Aorta (tissue), 5 donors: ENCODE measurements at regions not wholly inside any gene's neighbourhood (a gene's known extent, or its start where the extent isn't known, plus 50 kb on each side); places are given as distances from the start of the nearest gene placed in this dataset.

Source experiments
- ATAC-seq: fragments of 200-7000 bp; cut with Tn5 transposase; one replicate; pipeline ENCODE4 v1.9.1; 2022; ENCODE audit warnings: moderate library complexity; ENCODE audit not compliant: low FRiP score
- DNase-seq, 2 donors: peaks; one replicate each; pipeline ENCODE4 v3.0.0-alpha.2; 2020
- H3K27ac ChIP-seq, 2 donors: one replicate each; pipeline ENCODE4 v1.5.1; 2013; ENCODE audit warnings: low read length in 2 of 2, mild to moderate bottlenecking in 2 of 2, moderate library complexity in 2 of 2, control low read depth in 1 of 2, inconsistent platforms in 1 of 2, low read depth in 1 of 2
- H3K27me3 ChIP-seq, 2 donors: one replicate each; pipeline ENCODE4 v1.6.1; 2013; ENCODE audit warnings: control low read depth in 1 of 2, low read length in 1 of 2, mild to moderate bottlenecking in 1 of 2, moderate library complexity in 1 of 2; ENCODE audit not compliant: insufficient read depth in 2 of 2, control insufficient read depth in 1 of 2
- H3K36me3 ChIP-seq, 2 donors: one replicate each; pipeline ENCODE4 v1.6.1; 2013; ENCODE audit warnings: control low read depth in 1 of 2, low read length in 1 of 2, mild to moderate bottlenecking in 1 of 2; ENCODE audit not compliant: insufficient read depth in 2 of 2, control insufficient read depth in 1 of 2
- H3K4me1 ChIP-seq, 2 donors: one replicate each; pipeline ENCODE4 v1.6.1; 2013; ENCODE audit warnings: low read length in 2 of 2, control low read depth in 1 of 2, mild to moderate bottlenecking in 1 of 2, moderate library complexity in 1 of 2; ENCODE audit not compliant: insufficient read depth in 2 of 2, control insufficient read depth in 1 of 2
- H3K4me3 ChIP-seq, 2 donors: one replicate each; pipeline ENCODE4 v1.5.1; 2013; ENCODE audit warnings: low read length in 2 of 2, control low read depth in 1 of 2, mild to moderate bottlenecking in 1 of 2
- H3K9me3 ChIP-seq: one replicate; pipeline ENCODE4 v1.6.1; 2013; ENCODE audit warnings: mild to moderate bottlenecking, low read length; ENCODE audit not compliant: control insufficient read depth
- WGBS, 2 donors: extraction: QIAGEN DNeasy Blood & Tissue Kit; methylation state at CpG; one replicate each; pipeline ENCODE4 v1.1.7; 2013; 5-methylcytosine and 5-hydroxymethylcytosine counted together
- intact Hi-C, 2 donors: fragments of 100-400 bp; cut with DNase I; formaldehyde crosslinking; loops; one replicate each; pipeline versions ENCODE4 v1.14.2 to v1.15.0; 2022
- donor health status: healthy with polysubstance abuse.
- donor health status: Bipolar disorder and iron deficiency.
- donor health status: DM: no; HTN: no; CAD: no.
- donor health status: DM: no; HTN: no; CAD: no.
- donor health status: DM: yes; HTN: yes; CAD: no.

DNA sequence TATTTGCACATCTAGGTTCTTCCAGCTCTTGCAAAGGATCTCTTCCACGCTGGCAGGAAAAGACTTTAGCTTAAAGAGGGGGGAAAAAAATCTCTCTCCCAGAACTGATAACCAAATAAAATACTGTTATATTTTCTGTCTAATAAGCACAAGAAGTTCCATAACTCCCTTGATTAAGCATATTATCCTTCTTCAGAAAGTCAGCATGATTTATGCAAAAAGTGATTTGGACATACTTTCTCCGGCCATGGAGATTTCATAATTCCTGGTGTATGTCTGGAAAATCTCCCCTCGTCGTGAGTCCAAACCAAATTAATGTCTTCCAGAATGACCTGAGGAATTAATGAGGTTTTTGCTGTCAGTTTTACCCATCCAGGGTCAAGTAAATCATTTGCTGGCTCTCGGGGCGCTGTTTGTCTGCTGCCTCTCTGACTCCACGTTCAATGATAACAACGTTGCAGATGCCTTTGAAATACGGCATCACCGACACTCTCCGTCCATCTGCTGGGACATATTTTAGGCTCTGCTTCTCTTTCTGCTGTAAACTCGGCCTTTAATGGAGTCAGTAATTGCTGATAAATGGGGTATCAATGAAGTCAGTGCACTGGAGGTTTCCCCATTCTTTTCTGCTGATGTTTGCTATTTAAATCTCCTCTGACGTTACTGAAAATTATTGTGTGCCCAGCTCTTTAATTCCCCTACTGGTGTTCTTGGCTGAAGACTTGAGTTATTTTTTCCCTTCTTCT is 112.9 kb downstream of the HLX start:
- intact Hi-C loops = no loop called here
- no peaks in the 10 kb centered on the region for H3K9me3 ChIP-seq
- DNase-seq (no peak), ATAC-seq (peak; percentile 74)
- H3K4me3 ChIP-seq = peak overlapping the region; percentile 36 to 78
- no peaks in the 10 kb centered on the region for H3K27me3 ChIP-seq
- no peaks in the 10 kb centered on the region for H3K36me3 ChIP-seq
- H3K27ac ChIP-seq = no peak overlapping the region
- no peaks in the 10 kb centered on the region for H3K4me1 ChIP-seq
- WGBS, 2 donors = 7% methylated on average over 13 of the region's 13 CpGs

DNA sequence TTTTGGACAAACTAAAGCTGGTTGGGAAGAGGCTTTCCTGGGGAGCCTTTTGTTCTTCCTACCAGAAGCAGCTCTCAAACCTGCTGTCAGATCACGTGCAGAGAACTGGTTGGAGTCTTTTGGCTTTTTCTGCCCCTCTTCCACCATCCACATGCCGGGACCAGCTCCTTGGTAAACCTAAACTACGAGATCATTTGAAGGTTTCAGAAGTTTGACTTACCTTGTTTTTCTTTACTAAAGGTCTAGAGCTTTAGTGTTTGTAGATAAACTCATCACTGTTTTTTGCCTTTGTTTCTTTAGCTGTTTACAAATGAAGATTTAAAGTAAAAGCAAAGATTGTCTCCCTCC is 113.4 kb downstream of the HLX start:
- Histone ChIP-seq H3K36me3 (no peaks in the 10 kb centered on the region), H3K4me3 (peak overlapping the region; percentile 36 to 78), H3K9me3 (no peaks in the 10 kb centered on the region), H3K27me3 (no peaks in the 10 kb centered on the region), H3K27ac (no peak overlapping the region), H3K4me1 (no peaks in the 10 kb centered on the region)
- ATAC-seq = peak; percentile 33
- DNase-seq = no peak
- intact Hi-C loops = no loop called here
- 15% methylated on average over 3 of the region's 3 CpGs for WGBS, 2 donors

DNA sequence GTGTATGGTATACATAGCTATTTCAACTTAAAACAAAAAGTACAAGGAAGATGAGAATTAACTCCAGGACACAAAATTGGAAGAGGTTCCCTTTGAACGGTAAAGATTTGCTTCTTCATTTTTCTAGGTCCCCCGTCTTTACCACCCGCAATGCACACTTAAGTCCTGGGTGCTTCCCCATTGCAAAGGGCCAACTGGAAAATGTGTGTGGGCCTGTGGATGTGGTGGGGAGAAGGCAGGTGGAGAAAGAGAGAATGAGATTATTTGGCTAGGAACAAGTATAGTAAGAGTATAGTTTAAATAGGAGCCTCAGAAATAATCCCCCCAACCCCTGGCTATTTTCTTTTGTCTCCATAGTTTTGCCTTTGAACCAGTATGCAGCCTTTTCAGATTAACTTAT is 115.4 kb downstream of the HLX start:
- 88 to 96% methylated on average over 3 of the region's 3 CpGs for WGBS, 2 donors
- H3K4me3 ChIP-seq = no peak overlapping the region
- no peaks in the 10 kb centered on the region for H3K36me3 ChIP-seq
- intact Hi-C loops = no loop called here
- H3K27ac ChIP-seq = no peak overlapping the region
- H3K27me3 ChIP-seq = no peaks in the 10 kb centered on the region
- H3K9me3 ChIP-seq = no peaks in the 10 kb centered on the region
- DNase-seq = no peak
- no peak for ATAC-seq
- H3K4me1 ChIP-seq = no peaks in the 10 kb centered on the region

DNA sequence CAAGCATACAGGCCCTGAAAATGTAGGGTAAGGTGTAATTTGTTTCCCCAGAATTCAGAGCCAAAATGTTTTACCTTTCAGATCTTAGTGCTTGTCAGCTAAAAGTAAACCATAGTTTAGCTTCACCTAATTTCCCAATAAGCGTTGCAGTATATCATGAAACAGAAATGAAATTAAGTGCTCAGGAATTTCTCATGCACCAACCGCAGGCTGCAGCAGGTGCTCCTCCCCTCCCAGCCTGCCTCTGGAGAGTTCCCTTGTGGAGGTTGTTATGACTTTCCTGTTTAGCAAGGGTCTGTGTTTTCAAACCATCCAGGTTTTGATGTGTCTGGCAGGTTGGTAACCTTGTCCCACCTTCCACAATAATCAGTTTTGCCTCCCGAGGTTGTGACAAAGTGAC is 118.5 kb downstream of the HLX start:
- no peaks in the 10 kb centered on the region for H3K27me3 ChIP-seq
- H3K36me3 ChIP-seq = no peaks in the 10 kb centered on the region
- DNase-seq = no peak
- H3K9me3 ChIP-seq = no peaks in the 10 kb centered on the region
- intact Hi-C loops = no loop called here
- H3K4me1 ChIP-seq = no peaks in the 10 kb centered on the region
- no peak overlapping the region for H3K27ac ChIP-seq
- 84 to 88% methylated on average over 3 of the region's 3 CpGs for WGBS, 2 donors
- ATAC-seq = no peak
- no peak overlapping the region for H3K4me3 ChIP-seq

DNA sequence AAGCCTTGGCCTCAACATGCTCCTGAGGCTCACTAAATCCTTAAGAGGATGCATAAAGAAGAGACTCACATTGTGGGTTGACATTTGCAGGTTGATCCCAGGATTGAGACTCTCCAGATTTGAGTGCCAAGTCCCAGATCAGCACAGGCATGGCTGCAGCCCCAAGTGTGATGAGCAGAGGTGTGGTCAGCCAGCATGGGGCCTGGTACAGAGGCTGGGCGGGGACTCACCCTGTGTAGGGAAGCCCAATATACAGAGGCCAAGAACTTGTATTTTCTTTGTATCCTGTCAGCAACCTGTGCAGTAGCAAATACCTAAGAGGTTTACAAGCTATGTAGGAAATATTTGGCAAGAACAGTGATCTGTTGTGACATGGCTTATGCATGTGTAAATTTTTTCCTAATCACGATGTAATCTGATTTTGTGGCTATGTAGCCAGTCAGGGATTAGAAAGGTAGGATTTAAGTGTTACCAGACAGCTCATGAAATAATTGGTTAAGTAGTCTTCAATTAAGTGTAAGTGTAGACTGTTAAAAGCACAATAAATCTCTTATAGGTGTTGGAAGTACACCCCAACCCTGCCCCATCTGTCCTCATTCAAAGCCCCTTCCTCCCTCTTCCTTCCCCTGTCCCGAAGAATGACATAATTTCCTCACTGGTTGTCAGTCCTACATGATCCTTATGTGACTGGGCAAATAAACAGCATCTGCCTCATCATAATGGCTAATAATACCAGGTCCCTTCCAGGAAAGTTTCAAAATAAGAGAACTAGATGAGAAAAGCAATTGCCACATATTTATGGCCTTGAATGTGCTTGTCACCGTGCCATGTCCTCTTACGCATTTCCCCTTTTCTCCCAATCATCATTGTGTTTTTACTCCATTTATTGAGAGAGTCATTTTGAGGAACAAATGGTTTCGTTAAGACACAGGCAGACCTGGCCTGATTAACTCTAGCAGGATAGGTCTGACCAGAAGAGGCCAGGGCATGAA is 120.9 kb downstream of the HLX start:
- 66 to 71% methylated on average over 6 of the region's 6 CpGs for WGBS, 2 donors
- ATAC-seq (no peak), DNase-seq (peak in 1 of 2 donors; percentile 54)
- Histone ChIP-seq H3K9me3 (peaks cover 1% of the 10 kb centered on the region), H3K36me3 (no peaks in the 10 kb centered on the region), H3K4me1 (no peaks in the 10 kb centered on the region), H3K27ac (no peak overlapping the region), H3K27me3 (no peaks in the 10 kb centered on the region), H3K4me3 (no peak overlapping the region)
- intact Hi-C loops = no loop called here

DNA sequence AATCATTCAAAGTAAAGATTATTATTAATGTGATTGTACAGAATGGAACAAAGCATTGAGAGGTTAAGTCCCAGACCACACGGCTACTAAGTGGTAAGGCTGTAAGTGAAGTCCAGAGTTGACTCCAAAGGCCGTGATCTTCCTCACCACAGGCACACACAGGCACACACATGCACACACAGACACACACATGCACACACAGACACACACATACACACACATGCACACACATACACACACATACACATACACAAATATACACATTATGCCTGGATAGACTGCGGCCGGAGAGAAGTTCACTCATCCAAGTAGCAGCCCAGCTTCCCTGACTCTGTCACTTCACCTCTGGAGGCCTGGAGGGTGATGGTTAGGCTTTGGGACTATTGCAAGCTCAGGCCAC is 121.9 kb downstream of the HLX start:
- 87 to 95% methylated on average over 4 of the region's 4 CpGs for WGBS, 2 donors
- ATAC-seq = no peak
- intact Hi-C loops = no loop called here
- Histone ChIP-seq H3K27me3 (no peaks in the 10 kb centered on the region), H3K4me1 (no peaks in the 10 kb centered on the region), H3K4me3 (no peak overlapping the region), H3K9me3 (peaks cover 1% of the 10 kb centered on the region), H3K27ac (no peak overlapping the region), H3K36me3 (no peaks in the 10 kb centered on the region)
- no peak for DNase-seq

DNA sequence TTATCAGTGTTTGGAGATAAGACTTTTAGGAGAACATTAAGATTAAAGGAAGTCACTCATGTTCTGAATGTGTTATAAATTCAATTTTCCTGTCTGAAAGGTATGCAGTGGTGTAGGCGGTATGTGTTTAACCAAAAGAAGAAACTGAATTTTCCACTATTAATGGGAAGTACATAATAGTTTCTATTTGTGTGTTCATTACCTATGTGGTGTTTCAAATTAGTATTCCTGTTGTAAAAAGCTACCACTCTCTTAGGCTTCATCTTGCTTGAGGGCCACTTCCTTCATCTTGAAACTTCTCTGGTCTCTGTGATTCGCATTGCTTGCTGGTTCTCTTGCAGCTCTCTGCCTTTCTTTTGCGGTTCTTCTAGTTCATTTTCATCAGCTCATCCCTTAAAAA is 123.4 kb downstream of the HLX start:
- ATAC-seq (no peak), DNase-seq (no peak)
- 95 to 96% methylated on average over 3 of the region's 3 CpGs for WGBS, 2 donors
- Histone ChIP-seq H3K4me3 (no peak overlapping the region), H3K36me3 (no peaks in the 10 kb centered on the region), H3K9me3 (peaks cover 1% of the 10 kb centered on the region), H3K4me1 (no peaks in the 10 kb centered on the region), H3K27me3 (no peaks in the 10 kb centered on the region), H3K27ac (no peak overlapping the region)
- intact Hi-C loops = no loop called here

DNA sequence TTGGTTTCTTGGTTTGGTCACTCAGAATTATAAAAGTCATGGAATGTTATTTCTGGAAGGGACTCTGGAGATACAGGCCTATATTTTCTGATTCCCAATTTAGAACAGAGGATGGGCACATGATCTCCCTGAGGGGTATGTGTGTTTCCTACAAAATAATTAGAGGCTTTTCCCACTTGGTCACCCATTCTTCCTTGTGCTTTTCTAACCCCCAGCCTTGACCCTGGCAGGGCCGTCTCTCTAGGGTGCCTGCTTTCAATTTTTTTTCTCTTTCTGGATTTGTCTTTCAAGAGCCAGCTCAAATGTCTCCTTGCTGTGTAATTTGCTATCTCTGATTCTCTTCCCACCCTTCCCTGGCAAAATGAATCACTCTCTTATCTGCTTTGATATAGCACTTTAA is 131.9 kb downstream of the HLX start:
- 7 to 8% methylated on average over 1 of the region's 1 CpG for WGBS, 2 donors
- ATAC-seq = peak; percentile 51
- Histone ChIP-seq H3K27me3 (no peaks in the 10 kb centered on the region), H3K9me3 (no peaks in the 10 kb centered on the region), H3K4me3 (no peak overlapping the region), H3K27ac (no peak overlapping the region), H3K4me1 (peaks cover 4 to 6% of the 10 kb centered on the region in 2 donors), H3K36me3 (no peaks in the 10 kb centered on the region)
- DNase-seq = no peak
- intact Hi-C loops = loop anchor here in 1 of 2 donors (2.0 kb wide), 1 partner anchor 20 kb away; no protein-coding TSS in a partner anchor
